GM19043 (cell line): ENCODE measurements at regions not wholly inside any gene's neighbourhood (a gene's known extent, or its start where the extent isn't known, plus 50 kb on each side); places are given as distances from the start of the nearest gene placed in this dataset.
"Not testable (repeated sequence)": the region's sequence is repeated elsewhere in the genome, so short reads cannot be mapped to it uniquely, and the experiment has no call there.

ENCODE experiments used
- ATAC-seq: cut with Tn5 transposase; IDR thresholded peaks from one replicate; pipeline ENCODE4 v1.9.1; 2021; ENCODE audit warnings: low read depth; ENCODE audit not compliant: unreplicated experiment

DNA sequence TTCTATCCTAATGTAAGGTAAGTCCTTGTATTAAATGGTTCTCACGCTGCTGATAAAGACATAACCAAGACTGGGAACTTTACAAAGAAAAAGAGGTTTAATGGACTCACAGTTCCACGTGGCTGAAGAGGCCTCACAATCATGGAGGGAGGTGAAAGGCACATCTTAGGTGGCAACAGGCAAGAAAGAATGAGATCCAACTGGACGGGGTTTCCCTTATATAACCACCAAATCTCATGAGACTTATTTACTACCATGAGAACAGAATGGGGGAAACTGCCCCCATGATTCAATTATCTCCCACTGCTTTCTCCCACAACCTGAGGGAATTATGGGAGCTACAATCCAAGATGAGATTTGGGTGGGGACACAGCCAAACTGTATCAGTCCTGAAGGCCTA is 136.6 kb downstream of the HTR1B start:
- ATAC-seq = no peak

DNA sequence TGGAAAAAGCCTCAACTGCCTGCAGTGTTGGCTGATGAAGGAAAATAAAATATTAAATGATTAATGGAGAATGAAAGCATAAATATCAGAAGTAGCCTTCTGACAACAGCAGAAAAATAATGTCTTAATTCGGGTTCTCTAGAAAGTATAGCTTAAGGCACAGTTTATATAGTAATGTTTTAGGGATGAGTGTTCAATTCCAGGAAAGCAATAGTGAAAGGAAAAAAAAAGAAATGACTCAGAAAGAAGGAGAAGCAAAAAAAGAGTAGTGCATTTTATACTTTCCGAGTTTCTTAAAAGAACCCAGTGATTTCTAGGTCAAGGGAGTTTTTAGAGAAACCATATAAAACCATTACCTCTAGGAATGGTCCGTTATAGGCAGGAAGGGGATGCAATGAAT is 137.3 kb downstream of the HTR1B start:
- no peak for ATAC-seq

DNA sequence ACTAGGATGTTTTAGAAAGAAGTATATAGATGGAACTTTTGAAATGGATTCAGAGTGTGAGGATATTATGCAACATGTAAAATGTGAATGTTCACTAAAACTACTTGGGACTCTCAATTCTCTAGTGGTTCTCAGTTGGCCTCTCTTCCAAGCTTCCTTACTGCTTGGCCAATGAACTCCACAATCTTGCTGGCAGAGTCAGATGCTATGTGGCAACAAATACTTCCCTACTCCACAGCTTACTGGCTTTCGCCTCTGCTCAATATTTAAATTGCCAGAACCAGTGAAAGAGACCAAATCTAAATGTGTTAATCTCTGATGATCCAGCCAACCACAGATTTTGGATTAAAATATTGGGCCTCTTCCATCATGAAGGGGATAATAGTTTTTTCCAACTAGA is 138.4 kb downstream of the HTR1B start:
- ATAC-seq = no peak

DNA sequence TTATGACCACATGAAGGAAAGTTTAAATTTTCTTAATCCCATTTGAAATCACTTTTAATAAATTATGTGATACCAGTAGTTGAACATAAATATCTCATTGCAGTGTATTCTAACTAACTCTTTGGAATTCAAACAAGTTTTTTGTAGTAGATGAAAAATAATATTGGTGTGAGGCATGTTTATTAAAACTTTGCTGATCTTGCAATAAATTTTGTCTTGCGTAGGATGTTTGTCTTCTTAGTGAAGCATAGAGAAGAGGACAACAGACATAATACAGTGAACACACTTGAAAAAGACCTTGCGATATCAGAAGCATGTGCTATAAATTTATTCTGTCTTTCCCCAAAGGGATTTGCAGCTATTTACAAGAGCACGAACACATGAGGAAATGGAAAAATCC is 140.7 kb downstream of the HTR1B start:
- ATAC-seq = no peak

DNA sequence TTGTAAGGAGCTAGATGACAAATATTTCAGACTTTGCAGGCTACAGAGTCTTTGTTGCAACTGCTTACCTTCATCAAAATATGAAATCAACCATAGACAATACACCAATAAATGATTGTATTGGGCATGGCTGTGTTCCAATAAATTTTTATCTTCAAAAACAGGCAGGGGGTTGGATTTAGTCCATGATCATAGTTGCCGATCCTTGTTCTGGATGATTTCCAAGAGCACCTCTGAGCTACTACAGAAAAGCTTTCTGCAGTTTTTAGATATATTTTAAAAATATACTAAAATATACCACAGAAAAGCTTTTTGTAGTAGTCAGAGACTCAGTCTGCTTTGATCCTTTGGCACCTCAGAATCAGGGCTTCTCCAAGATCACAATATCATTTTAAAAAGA is 145.0 kb downstream of the HTR1B start:
- no peak for ATAC-seq

DNA sequence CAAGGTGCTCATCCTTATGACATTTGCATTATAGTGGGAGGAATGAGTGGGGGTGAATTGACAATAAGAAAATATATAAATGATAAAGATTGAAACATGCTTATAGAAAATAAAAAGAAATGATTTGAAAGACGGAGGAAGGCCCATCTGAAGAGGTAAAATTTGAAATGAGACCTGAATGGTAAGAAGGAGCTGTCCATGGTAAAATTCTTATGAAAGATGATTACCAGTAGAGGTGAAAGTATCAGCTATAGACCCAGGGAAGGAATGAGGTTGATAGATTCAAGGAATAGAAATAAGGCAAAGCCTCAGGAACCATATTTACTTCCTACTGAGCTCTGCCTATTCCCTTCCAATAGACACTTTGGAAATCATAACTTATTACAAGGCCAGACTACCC is 149.7 kb downstream of the HTR1B start:
- ATAC-seq = no peak

DNA sequence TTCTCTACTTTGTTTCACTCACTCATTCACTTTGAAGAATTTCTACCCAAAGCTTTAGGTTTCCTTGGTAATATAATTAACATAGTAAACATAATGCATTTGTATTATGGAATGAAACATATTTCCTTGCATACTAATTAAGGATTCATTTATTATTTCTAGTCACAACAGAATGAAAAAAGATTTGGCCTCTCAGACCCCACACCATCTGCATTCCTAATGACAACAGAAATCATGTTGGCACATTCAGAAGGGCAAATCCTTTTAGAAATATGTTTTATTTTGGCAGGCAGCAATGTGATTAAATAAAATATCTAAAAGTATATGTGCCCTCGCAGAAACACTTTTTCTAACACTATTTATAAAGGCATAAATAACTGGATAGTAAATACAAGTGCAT is 163.4 kb downstream of the HTR1B start:
- no peak for ATAC-seq

DNA sequence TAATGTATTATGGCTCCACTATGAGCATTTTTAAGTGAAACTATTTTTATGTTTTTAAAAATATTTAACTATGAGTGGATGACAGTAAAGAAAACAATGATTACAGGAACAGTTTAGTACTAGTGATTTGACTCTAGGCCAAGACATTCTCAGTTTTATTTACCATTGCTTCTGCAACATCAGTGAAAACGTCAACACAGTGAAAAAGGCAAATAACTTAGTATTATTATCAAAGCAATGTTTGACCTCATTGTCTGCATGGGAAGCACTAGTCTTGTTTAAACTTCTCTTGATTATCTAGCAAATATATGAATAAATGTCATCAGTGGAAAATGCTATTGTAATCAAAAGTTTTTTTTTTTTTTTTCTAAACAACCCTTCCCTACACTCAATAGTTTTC is 165.0 kb downstream of the HTR1B start:
- ATAC-seq = no peak

DNA sequence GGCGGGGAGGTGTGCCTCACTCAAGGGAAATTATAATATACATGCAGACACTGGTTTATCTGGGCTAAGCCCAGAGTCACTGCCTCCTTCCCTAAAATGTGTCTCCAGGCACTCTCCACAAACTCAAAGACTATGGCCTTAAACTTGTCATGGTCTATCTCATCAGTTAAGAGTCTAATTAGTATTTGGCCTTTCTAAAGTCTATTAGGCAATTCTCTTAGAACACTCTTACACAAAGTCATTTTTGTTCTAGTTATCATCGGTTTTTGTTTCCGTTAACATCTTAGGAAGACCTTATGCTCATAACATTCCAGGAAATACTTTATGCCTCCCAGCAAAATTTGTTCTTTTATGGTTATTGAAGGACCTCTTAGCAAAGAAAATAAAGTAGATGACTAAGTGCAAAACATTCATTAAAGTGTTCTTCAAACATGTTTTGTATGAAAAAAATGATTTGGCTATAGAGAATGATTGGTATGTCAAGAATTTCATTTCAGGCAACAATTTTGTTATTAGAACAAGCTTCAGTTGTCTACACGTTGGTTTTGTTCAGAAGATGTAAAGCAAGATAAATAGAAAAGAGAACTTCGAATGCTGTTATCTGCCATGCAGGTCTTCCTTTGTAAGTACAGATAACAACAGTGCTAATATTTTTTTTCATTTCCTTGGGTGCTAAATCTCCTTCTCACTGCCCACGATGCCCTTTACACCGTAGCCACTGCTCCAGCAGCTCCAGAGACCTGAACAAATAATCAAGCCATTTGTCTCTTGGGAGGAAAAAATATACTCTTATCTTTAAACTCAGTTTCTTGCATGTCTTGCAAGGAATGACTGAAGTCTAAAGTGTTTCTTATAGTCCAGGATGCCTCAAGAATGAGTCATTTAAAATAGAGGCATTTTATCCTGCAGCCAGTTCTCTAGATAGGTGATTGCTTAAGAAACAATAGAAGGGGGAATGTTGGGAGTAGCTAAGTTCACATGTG is 170.4 kb downstream of the HTR1B start:
- no peak for ATAC-seq

DNA sequence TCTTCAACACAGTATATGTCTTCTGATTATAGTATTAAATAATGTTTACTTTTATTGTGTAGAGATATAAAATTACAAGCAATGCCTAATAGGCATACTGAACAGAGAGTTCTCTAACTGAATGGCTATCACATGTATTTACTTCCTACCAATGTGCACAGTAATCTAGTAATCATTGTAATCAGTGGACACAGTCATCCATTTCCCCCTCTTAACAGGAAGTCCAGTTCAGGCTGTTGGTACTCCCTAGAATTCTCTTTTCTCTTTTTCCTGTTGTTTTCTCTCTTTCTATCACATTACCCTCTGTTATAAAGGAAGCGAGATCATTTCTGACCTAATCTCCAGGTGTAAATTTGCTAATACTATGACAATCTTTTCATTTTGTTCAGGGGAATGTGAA is 172.5 kb downstream of the HTR1B start:
- no peak for ATAC-seq

DNA sequence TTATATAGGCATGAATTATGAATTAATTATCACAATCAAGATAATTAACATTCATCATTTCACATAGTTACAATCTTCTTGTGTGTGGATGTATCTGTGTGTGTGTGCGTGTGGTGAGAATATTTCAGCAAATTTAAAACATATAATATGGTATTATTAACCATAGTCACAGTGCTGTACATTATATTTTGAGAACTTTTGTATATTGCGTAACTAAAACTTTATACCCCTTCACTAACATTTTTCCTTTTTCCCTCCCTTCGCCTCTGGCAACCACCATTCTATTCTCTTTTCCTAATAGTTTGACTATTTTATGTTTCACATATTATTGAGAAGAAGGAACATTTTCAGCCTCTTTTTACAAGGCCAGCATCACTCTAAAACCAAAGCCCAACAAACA is 176.8 kb downstream of the HTR1B start:
- ATAC-seq = no peak

DNA sequence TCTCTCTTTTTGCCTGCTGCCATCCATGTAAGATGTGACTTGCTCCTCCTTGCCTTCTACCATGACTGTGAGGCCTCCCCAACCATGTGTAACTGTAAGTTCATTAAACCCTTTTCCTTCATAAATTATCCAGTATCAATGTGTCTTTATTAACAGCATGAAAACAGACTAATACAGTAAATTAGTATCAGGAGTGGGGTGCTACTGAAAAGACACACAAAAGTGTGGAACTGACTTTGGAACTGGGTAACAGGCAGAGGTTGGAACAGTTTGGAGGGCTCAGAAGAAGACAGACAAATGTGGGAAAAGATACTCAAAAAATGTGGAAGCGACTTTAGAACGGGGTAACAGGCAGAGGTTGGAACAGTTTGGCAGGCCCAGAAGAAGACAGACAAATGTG is 189.4 kb downstream of the HTR1B start:
- ATAC-seq = no peak

DNA sequence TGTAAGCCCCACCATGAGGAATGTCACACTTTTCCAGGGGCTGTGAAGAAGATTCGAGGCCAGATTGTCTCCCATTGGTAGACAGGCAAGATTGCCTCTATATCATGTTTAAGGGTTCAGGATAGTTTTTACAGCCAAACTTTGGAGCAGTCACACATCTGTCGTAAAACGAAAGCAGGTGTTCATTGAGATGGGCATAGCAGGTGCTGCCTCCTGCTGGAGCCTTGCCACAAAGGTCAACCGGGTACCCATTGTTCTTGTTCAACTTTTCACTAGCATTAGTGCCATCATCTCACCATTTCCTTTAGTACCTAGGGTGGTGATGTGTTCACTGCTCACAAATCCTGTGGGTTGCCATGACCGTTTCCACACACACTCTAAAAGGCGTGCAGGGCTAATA is 198.3 kb downstream of the HTR1B start:
- ATAC-seq = no peak

DNA sequence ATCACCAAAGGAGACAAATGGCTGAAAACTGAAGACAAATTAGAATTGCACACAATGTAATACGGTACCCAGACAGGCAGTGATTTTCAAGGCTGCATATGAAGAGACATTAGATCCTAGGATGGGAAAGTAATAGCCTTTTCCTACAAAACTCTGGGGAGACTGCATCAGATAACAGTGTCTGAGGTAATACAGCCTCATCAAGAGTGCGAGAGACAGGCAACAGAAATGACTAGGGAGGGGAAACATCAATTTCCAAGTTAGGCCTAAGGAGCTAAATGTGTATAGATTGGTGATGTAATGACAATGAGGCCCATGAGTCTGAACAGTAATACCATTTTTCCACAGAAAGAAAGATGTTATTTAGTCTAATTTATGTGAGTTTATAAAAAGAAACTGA is 200.3 kb downstream of the HTR1B start:
- no peak for ATAC-seq

DNA sequence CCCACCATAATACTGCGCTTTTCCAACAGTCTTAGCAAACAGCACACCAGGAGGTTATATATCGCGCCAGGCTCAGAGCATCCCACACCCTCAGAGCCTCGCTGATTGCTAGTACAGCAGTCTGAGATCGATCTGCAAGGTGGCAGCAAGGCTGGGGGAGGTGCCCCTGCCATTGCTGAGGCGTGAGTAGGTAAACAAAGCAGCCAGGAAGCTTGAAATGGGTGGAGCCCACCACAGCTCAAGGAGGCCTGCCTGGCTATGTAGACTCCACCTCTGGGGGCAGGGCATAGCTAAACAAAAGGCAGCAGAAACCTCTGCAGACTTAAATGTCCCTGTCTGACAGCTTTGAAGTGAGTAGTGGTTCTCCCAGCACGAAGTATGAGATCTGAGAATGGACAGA is 211.5 kb downstream of the HTR1B start:
- ATAC-seq = not testable (repeated sequence)

DNA sequence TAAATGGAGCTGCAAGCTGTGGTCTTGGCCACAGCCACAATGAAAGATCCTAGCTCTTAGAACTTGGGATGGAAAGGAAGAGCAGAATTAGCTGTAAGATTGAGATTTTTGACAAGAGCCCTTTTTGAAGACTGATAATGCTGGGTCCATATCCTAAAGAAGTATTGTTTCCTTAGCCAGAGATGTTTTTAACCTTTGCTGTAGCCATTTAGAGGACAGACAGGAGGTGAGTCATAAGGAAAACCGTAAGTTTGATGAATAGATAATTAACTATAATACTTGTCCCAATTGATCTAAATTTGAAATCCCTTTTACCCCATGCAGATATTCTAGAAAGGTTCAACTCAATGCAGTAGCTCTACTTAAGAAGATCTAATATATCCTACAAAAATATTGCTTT is 213.7 kb downstream of the HTR1B start:
- ATAC-seq = no peak

DNA sequence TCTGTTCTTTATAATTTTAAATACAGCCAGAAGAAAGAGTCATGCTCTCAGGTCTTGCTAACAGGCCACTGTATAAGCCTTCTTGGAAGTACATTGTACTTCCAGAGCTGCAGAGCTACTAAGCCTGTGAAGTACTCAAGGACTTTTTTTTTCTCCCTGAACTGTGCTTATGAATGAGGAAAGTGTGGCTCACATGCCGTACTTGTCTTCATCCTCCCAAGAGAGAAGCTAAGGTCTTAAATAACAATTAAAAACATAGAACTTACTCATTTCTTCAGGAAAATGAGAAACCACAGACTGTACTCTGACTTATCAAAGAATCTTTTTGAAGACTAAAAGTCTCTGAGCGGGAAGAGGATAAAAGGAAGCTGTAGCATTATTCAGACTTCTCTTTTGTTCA is 218.3 kb downstream of the HTR1B start:
- ATAC-seq = no peak

DNA sequence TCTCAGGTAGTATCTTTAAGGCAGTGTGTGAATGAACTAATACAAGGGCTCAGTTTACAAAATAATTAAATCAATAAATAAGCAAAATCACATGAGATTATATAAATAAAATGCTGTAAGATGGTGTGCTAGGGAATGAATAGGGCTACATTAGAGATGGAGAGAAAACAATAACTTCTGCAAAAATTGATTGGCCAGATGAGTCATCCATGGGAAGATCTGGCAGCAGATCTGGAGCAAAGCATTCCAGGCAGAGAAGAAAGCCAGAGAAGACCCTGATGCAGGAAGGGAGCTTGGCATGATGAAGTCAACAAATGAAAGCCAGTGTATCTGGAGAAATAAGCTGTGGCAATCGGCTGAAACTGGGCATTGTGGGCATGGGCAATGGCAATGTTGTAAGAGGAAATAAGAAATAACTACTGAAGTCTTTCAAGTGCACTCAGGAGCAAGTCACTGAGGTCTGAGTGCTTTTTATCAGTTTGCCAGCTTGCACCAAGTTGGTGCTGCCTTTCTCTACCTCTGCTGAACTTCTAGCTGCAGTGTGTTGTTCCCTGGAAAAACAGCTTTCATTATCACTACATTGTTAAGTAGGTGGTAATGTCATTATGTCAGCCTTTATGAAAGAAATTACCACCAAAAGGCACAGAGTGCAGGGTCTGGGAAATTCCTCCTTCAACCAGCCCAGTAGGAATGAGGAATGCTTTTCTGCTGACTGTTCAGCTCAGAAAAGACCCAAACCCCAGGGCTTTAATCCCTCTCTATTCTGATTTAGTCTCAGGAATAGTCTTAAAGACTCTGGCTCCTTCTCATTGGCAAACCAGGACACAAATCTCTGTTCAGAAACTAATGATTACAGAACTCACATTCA is 231.6 kb downstream of the HTR1B start:
- no peak for ATAC-seq

DNA sequence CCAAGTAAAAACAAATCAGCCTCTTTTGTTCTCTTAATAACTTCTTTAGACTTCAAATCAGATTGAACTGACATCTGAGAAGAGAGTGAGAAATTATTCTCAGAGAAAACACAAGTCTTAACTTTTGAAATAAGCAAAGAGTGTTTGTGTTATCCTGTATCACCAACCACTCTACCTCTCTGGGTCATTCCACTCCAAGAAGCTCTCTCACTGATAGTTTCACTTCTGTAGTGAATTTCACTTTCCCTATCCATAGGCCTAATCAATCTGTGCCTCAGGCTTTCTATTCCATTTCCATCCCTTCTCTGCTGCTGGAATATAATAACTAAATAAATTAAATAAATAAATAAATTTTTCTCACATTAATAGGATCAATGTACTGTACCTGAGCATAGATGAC is 235.0 kb downstream of the HTR1B start:
- no peak for ATAC-seq

DNA sequence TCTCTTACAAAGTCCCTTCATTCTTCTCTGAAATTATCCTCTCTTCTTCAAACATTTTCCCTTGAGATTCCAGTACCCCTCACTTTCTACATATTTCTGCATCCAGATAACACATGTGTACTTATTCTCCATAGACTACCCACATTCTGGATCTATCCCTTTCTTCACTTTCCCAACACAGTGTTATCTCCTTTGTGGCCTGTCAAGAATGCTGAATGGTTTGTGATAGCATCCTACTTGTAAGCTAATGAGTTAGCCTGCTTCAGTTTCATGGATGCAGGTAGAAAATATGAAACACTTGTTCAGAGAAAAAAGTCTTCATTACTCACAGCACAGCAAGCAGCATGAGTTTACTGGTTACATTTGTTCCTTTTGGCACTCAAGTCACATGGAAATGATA is 245.4 kb downstream of the HTR1B start:
- no peak for ATAC-seq

DNA sequence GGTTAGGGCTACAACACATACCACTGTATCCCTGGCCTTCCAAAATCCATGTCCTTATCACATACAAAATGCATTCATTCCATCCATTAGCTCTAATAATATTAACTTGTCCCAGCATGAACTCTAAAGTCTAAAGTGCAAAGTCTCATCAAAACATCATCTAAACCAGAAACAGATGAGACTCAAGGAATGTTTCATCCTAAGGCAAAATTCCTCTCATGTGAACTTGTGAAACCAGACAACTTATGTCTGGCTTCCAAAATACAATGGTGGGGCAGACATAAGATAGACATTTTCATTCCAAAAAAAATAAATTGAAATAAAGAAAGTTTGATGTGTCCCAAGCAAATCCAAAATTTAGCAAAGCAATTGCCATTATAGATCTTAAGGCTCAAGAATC is 257.4 kb downstream of the HTR1B start:
- no peak for ATAC-seq

DNA sequence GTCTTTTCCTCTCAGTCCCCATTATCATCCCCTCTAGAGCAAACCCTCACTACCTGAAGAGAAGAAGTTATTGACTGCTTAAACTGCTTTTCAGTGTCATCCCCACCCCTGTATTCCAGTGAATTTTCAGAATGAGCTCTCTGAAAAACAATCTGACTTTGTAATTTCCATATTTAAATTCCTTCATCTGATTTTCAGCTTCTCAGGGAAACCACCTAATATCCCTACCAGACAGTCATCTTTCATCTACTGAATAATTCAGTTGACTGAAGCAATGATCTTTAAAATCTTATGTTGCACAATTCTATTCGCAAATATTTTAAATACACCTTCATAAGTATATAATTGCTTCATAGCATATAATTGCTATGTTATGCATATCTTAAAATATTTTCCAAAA is 258.7 kb downstream of the HTR1B start:
- ATAC-seq = no peak
